HCT116 (cell line): ENCODE measurements at regions not wholly inside any gene's neighbourhood (a gene's known extent, or its start where the extent isn't known, plus 50 kb on each side); places are given as distances from the start of the nearest gene placed in this dataset.

ENCODE experiments used
- ATAC-seq: fragments of 200-7000 bp; cut with Tn5 transposase; 2 replicates; pipeline ENCODE4 v1.9.1; 2020; ENCODE audit warnings: mild to moderate bottlenecking, moderate library complexity
- BruUV-seq: library from RNA; stranded (reverse); fragments of 400-500 nt; replicated peaks from 2 replicates; lab custom pipeline; 2021; lab: Mats Ljungman, UMichigan
- CTCF ChIA-PET: fragments of 300-600 bp; sonication (Branson Sonifier 250); formaldehyde crosslinking; loops from one replicate; lab custom pipeline; 2021; ENCODE audit warnings: antibody characterized with exemption; lab: Charles Lee
- POLR2A ChIA-PET: fragments of 300-600, 350-600 bp; sonication (Branson Sonifier 250); formaldehyde crosslinking; loops from one replicate; lab custom pipeline; 2021; ENCODE audit warnings: antibody characterized with exemption; lab: Charles Lee
- RAD21 ChIA-PET, 2 experiments: fragments of 300-600 bp; sonication (Branson Sonifier 250); formaldehyde crosslinking; loops; one replicate each; lab custom pipeline; 2023; ENCODE audit warnings: low total read pairs in 2 of 2; ENCODE audit not compliant: uncharacterized antibody in 2 of 2, unreplicated experiment in 2 of 2, low non-redundant PET in 1 of 2; lab: Charles Lee
- DNase-seq: peaks from one replicate; pipeline ENCODE4 v3.0.0-alpha.2; 2010; ENCODE audit warnings: low read depth, low spot score
- H2AFZ ChIP-seq: fragments of 200-600 bp; shearing (Covaris generic), sonication (generic); 2 replicates; pipeline ENCODE4 v1.6.1; 2017; ENCODE audit warnings: low read depth, mixed run types, mixed read lengths, antibody characterized with exemption, low read length; ENCODE audit not compliant: poor library complexity, severe bottlenecking
- H3K27ac ChIP-seq: 2 replicates; pipeline ENCODE4 v1.5.1; 2012; ENCODE audit warnings: low read depth, low read length
- H3K27me3 ChIP-seq: fragments of 200-600 bp; sonication (generic); 2 replicates; pipeline ENCODE4 v1.6.1; 2016; ENCODE audit warnings: mixed run types, low read length, mixed read lengths; ENCODE audit not compliant: insufficient read depth
- H3K36me3 ChIP-seq, 2 experiments: fragments of 200-500 bp in 1 of 2; fragments of 200-600 bp in 1 of 2; sonication (Bioruptor generic) in 1 of 2; sonication (generic) in 1 of 2; 2 replicates each; pipeline versions ENCODE4 v1.5.1 to v1.6.1; 2014 to 2016; ENCODE audit warnings: low read length in 2 of 2, inconsistent platforms in 1 of 2, mixed read lengths in 1 of 2, mixed run types in 1 of 2; ENCODE audit not compliant: insufficient read depth in 2 of 2, control insufficient read depth in 1 of 2
- H3K4me1 ChIP-seq, 2 experiments: fragments of 200-600 bp in 1 of 2; sonication (generic) in 1 of 2; 2 replicates each; pipeline versions ENCODE4 v1.5.1 to v1.6.1; 2012 to 2017; ENCODE audit warnings: low read length in 2 of 2, inconsistent platforms in 1 of 2, mild to moderate bottlenecking in 1 of 2, mixed read lengths in 1 of 2, mixed run types in 1 of 2, moderate library complexity in 1 of 2; ENCODE audit not compliant: insufficient read depth in 2 of 2, control insufficient read depth in 1 of 2
- H3K4me2 ChIP-seq: fragments of 200-600 bp; sonication (generic); 2 replicates; pipeline ENCODE4 v1.6.1; 2017; ENCODE audit warnings: mixed run types, low read length, mixed read lengths
- H3K4me3 ChIP-seq, 2 experiments: fragments of 200-600 bp in 1 of 2; sonication (generic) in 1 of 2; replicated peaks in 1 of 2; 2 replicates each; pipeline ENCODE4 v1.5.1; 2011 to 2016; ENCODE audit warnings: low read length in 2 of 2, control low read depth in 1 of 2, low read depth in 1 of 2, mild to moderate bottlenecking in 1 of 2, mixed read lengths in 1 of 2, mixed run types in 1 of 2
- H3K79me2 ChIP-seq: fragments of 200-600 bp; sonication (generic); 2 replicates; pipeline ENCODE4 v1.6.1; 2017; ENCODE audit warnings: mild to moderate bottlenecking, mixed run types, low read length, moderate library complexity, mixed read lengths; ENCODE audit not compliant: insufficient read depth
- H3K9ac ChIP-seq: fragments of 200-600 bp; sonication (generic); 2 replicates; pipeline ENCODE4 v1.6.1; 2016; ENCODE audit warnings: low read length, mixed read lengths
- H3K9me2 ChIP-seq: fragments of 200-600 bp; sonication (generic), shearing (Covaris generic); 2 replicates; pipeline ENCODE4 v1.6.1; 2017; ENCODE audit warnings: mixed run types, mild to moderate bottlenecking, moderate library complexity; ENCODE audit not compliant: insufficient read depth
- H3K9me3 ChIP-seq, 2 experiments: fragments of 200-500 bp in 1 of 2; fragments of 200-600 bp in 1 of 2; sonication (Bioruptor generic) in 1 of 2; sonication (generic) in 1 of 2; 2 replicates each; pipeline ENCODE4 v1.6.1; 2014 to 2017; ENCODE audit warnings: low read length in 2 of 2, mixed read lengths in 2 of 2, inconsistent platforms in 1 of 2, low read depth in 1 of 2, mild to moderate bottlenecking in 1 of 2, mixed run types in 1 of 2, moderate library complexity in 1 of 2; ENCODE audit not compliant: control insufficient read depth in 1 of 2, insufficient read depth in 1 of 2
- H4K20me1 ChIP-seq: fragments of 200-600 bp; sonication (generic), shearing (Covaris generic); 2 replicates; pipeline ENCODE4 v1.6.1; 2017; ENCODE audit warnings: mixed run types, mild to moderate bottlenecking, moderate library complexity; ENCODE audit not compliant: insufficient read depth
- CEBPB ChIP-seq: IDR thresholded peaks from 2 replicates; pipeline ENCODE4 v1.6.1; 2012; ENCODE audit warnings: low read depth
- EGR1 ChIP-seq: IDR thresholded peaks from 2 replicates; pipeline ENCODE4 v1.6.1; 2012; ENCODE audit warnings: low read depth
- ELF1 ChIP-seq: IDR thresholded peaks from 2 replicates; pipeline ENCODE4 v1.6.1; 2012; ENCODE audit warnings: low read depth, borderline replicate concordance
- EZH2 ChIP-seq: fragments of 200-600 bp; sonication (generic); IDR thresholded peaks from 2 replicates; pipeline ENCODE4 v1.6.1; 2017; ENCODE audit warnings: antibody characterized with exemption, mixed run types
- JUND ChIP-seq: IDR thresholded peaks from 2 replicates; pipeline ENCODE4 v1.6.1; 2012
- POLR2A ChIP-seq: IDR thresholded peaks from 2 replicates; pipeline ENCODE4 v1.7.0; 2011; ENCODE audit warnings: borderline replicate concordance; ENCODE audit not compliant: insufficient read depth, insufficient read length; ENCODE audit errors: extremely low read depth
- POLR2AphosphoS5 ChIP-seq: IDR thresholded peaks from 2 replicates; pipeline ENCODE4 v1.6.1; 2011; ENCODE audit warnings: mild to moderate bottlenecking, low read depth, low read length, moderate library complexity
- REST ChIP-seq: IDR thresholded peaks from 2 replicates; pipeline ENCODE4 v1.6.1; 2012; ENCODE audit warnings: low read depth
- SIN3A ChIP-seq: IDR thresholded peaks from 2 replicates; pipeline ENCODE4 v1.6.1; 2012; ENCODE audit warnings: low read depth
- SP1 ChIP-seq: IDR thresholded peaks from 2 replicates; pipeline ENCODE4 v1.6.1; 2012; ENCODE audit warnings: low read depth
- SRF ChIP-seq: IDR thresholded peaks from 2 replicates; pipeline ENCODE4 v1.6.1; 2012; ENCODE audit warnings: low read depth
- ZFX ChIP-seq: fragments of 450-650 bp; IDR thresholded peaks from 2 replicates; pipeline ENCODE4 v1.6.1; 2017
- ZNF274 ChIP-seq: fragments of 200-500 bp; sonication (Bioruptor generic); IDR thresholded peaks from 2 replicates; pipeline ENCODE4 v1.6.1; 2014; ENCODE audit warnings: mild to moderate bottlenecking, low read depth, low read length, inconsistent platforms
- intact Hi-C: fragments of 100-400 bp; cut with micrococcal nuclease; formaldehyde crosslinking; loops from 2 replicates; pipeline ENCODE4 v1.10.0; 2022
- TF ChIP-seq, protein P1 (sequence below): IDR thresholded peaks from 2 replicates; pipeline ENCODE4 v1.6.1; 2011; ENCODE audit warnings: mild to moderate bottlenecking, low read length, moderate library complexity; ENCODE audit not compliant: insufficient replicate concordance; ENCODE audit errors: extremely low read depth
- TF ChIP-seq, protein P2 (sequence below): IDR thresholded peaks from 2 replicates; pipeline ENCODE4 v1.6.1; 2012
- TF ChIP-seq, protein P3 (sequence below), 3 experiments: fragments of 200-600 bp in 1 of 3; sonication (generic) in 1 of 3; IDR thresholded peaks in 2 of 3; conservative IDR thresholded peaks in 1 of 3; 2 replicates each; pipeline ENCODE4 v1.5.1; 2012 to 2017; ENCODE audit warnings: low read depth in 2 of 3, low read length in 2 of 3, antibody characterized with exemption in 1 of 3, borderline replicate concordance in 1 of 3, control low read depth in 1 of 3, mild to moderate bottlenecking in 1 of 3, mixed read lengths in 1 of 3, mixed run types in 1 of 3, moderate library complexity in 1 of 3; ENCODE audit not compliant: insufficient read depth in 1 of 3

GRCh38 chr2:39587168-39587567 lies 78.5 kb upstream of the TMEM178A start:
- POLR2A ChIA-PET = no interaction called here
- no peak overlapping the region for H3K4me2 ChIP-seq
- H3K36me3 ChIP-seq = no peaks in the 10 kb centered on the region
- H3K27ac ChIP-seq = no peak overlapping the region
- intact Hi-C loops = no loop called here
- BruUV-seq = no TSS peak
- no peak overlapping the region for H2AFZ ChIP-seq
- no peak overlapping the region for H3K9ac ChIP-seq
- CTCF ChIA-PET = no interaction called here
- H3K27me3 ChIP-seq = no peaks in the 10 kb centered on the region
- H3K9me3 ChIP-seq = no peaks in the 10 kb centered on the region
- no peak for DNase-seq
- no peak for ATAC-seq
- RAD21 ChIA-PET = no interaction called here
- H3K4me3 ChIP-seq = no peak overlapping the region
- H3K79me2 ChIP-seq = no peaks in the 10 kb centered on the region
- H4K20me1 ChIP-seq = no peaks in the 10 kb centered on the region
- H3K4me1 ChIP-seq = no peaks in the 10 kb centered on the region
- no peak for TF ChIP-seq EGR1
- no peak for TF ChIP-seq EZH2
- TF ChIP-seq, protein P1, sequence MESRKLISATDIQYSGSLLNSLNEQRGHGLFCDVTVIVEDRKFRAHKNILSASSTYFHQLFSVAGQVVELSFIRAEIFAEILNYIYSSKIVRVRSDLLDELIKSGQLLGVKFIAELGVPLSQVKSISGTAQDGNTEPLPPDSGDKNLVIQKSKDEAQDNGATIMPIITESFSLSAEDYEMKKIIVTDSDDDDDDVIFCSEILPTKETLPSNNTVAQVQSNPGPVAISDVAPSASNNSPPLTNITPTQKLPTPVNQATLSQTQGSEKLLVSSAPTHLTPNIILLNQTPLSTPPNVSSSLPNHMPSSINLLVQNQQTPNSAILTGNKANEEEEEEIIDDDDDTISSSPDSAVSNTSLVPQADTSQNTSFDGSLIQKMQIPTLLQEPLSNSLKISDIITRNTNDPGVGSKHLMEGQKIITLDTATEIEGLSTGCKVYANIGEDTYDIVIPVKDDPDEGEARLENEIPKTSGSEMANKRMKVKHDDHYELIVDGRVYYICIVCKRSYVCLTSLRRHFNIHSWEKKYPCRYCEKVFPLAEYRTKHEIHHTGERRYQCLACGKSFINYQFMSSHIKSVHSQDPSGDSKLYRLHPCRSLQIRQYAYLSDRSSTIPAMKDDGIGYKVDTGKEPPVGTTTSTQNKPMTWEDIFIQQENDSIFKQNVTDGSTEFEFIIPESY = no peak
- no peak for TF ChIP-seq SP1
- TF ChIP-seq JUND = no peak
- no peak for TF ChIP-seq CEBPB
- TF ChIP-seq ELF1 = no peak
- TF ChIP-seq POLR2AphosphoS5 = no peak
- TF ChIP-seq SIN3A = no peak
- TF ChIP-seq ZFX = no peak
- TF ChIP-seq, protein P2, sequence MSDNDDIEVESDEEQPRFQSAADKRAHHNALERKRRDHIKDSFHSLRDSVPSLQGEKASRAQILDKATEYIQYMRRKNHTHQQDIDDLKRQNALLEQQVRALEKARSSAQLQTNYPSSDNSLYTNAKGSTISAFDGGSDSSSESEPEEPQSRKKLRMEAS = no peak
- no peak for TF ChIP-seq REST
- no peak for TF ChIP-seq POLR2A
- no peak for TF ChIP-seq ZNF274
- no peak for TF ChIP-seq SRF
- TF ChIP-seq, protein P3, sequence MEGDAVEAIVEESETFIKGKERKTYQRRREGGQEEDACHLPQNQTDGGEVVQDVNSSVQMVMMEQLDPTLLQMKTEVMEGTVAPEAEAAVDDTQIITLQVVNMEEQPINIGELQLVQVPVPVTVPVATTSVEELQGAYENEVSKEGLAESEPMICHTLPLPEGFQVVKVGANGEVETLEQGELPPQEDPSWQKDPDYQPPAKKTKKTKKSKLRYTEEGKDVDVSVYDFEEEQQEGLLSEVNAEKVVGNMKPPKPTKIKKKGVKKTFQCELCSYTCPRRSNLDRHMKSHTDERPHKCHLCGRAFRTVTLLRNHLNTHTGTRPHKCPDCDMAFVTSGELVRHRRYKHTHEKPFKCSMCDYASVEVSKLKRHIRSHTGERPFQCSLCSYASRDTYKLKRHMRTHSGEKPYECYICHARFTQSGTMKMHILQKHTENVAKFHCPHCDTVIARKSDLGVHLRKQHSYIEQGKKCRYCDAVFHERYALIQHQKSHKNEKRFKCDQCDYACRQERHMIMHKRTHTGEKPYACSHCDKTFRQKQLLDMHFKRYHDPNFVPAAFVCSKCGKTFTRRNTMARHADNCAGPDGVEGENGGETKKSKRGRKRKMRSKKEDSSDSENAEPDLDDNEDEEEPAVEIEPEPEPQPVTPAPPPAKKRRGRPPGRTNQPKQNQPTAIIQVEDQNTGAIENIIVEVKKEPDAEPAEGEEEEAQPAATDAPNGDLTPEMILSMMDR (IDR thresholded peaks at IDR 0.05 in 2 of 3, conservative IDR thresholded peaks at IDR 0.05 in 1 of 3; ENCODE audit: borderline replicate concordance in 1 of 3, insufficient read depth in 1 of 3, low read depth in 2 of 3, low read length in 2 of 3) = no peak
- TF ChIP-seq, all 23 proteins: peak for 0
- H3K9me2 ChIP-seq = no peaks in the 10 kb centered on the region
